ENCODE measurements at regions not wholly inside any gene's neighbourhood (a gene's known extent, or its start where the extent isn't known, plus 50 kb on each side); places are given as distances from the start of the nearest gene placed in this dataset.
"Not testable (repeated sequence)": the region's sequence is repeated elsewhere in the genome, so short reads cannot be mapped to it uniquely, and the experiment has no call there.

DNA sequence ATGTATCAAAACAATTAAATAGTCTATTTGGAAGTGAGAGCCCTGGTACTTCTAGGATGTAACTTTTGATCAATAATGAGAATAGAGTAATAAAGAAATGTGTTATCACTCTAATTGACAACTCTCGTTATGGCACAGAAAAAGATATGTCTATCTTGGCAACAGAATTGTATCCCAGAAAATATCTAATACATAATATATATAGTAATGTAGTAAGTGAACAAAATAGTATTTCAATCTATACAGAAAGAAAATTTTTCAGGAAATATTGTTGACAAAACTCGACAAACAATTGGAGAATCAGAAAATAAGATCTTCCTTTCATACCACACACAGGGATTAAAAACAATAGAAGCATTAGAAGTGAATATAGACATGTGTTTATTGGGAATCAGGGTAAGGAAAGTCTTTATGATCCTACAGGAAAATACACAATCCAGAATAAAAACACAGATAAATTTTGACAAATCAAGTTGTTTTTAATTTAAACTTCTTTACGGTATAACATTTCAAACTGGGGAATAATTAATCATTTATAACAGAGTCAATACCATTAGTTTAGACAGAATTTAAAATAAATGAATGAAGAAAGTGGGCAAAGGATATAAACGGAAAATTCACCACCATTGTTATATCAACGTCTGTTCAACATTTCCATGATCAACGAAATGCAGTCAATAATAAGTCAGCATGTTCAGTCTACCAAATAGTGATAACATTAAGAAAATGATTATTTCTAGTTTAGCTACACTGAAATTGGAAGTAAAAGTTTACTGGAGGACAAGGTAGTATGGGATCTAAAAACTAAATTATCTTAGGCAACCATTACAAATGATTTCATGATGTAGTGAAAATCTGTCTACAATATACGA, 1526.5 kb upstream of the TPTE start:
- TF ChIP-seq CTCF (IDR thresholded peaks at IDR 0.05; ENCODE audit: unreplicated experiment): no peak
- peaks cover 91% of the 10 kb centered on the region for H3K9me3 Mint-ChIP-seq (ENCODE audit: low read depth)
- peaks cover 34% of the 10 kb centered on the region for H3K36me3 Mint-ChIP-seq (ENCODE audit: insufficient read depth)
- no peak overlapping the region for H3K27ac Mint-ChIP-seq
- no peaks in the 10 kb centered on the region for H3K27me3 Mint-ChIP-seq
- H3K4me1 Mint-ChIP-seq (ENCODE audit: low read depth): no peaks in the 10 kb centered on the region
- H3K4me3 Mint-ChIP-seq (ENCODE audit: low read depth): no peak overlapping the region
- DNase-seq (ENCODE audit: low spot score, unreplicated experiment): no peak

GRCh38 chr21:8996487-8996968, 1524.9 kb upstream of the TPTE start:
- not testable (repeated sequence) for H3K27me3 Mint-ChIP-seq; H3K27ac Mint-ChIP-seq; H3K4me1 Mint-ChIP-seq (ENCODE audit: low read depth); H3K4me3 Mint-ChIP-seq (ENCODE audit: low read depth); DNase-seq (ENCODE audit: low spot score, unreplicated experiment)
- H3K9me3 Mint-ChIP-seq (ENCODE audit: low read depth): peaks cover 88% of the 10 kb centered on the region
- peaks cover 27% of the 10 kb centered on the region for H3K36me3 Mint-ChIP-seq (ENCODE audit: insufficient read depth)

DNA sequence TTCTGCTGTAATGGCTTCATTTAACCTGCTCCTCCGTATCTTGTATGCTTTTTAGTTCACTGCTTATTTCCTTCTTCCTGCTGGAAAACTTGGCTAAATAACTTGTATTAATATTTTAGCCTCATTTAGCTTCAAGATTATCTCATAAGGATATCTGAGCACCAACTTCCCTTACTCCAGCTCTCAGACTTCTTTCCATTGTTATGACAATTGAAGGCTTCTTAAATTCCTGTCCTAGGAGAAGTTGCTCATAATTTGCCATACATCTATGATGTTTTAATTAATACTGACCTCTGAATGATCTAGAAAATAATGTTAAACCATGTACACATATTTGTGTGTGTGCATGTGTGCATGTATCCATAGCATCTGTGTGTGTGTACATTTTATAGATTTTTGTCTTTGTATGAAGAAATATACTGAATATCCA, 1524.4 kb upstream of the TPTE start:
- H3K27ac Mint-ChIP-seq: no peak overlapping the region
- H3K27me3 Mint-ChIP-seq: no peaks in the 10 kb centered on the region
- peaks cover 86% of the 10 kb centered on the region for H3K9me3 Mint-ChIP-seq (ENCODE audit: low read depth)
- H3K36me3 Mint-ChIP-seq (ENCODE audit: insufficient read depth): peaks cover 22% of the 10 kb centered on the region
- TF ChIP-seq CTCF (IDR thresholded peaks at IDR 0.05; ENCODE audit: unreplicated experiment): no peak
- DNase-seq (ENCODE audit: low spot score, unreplicated experiment): no peak
- H3K4me3 Mint-ChIP-seq (ENCODE audit: low read depth): no peak overlapping the region
- H3K4me1 Mint-ChIP-seq (ENCODE audit: low read depth): no peaks in the 10 kb centered on the region

DNA sequence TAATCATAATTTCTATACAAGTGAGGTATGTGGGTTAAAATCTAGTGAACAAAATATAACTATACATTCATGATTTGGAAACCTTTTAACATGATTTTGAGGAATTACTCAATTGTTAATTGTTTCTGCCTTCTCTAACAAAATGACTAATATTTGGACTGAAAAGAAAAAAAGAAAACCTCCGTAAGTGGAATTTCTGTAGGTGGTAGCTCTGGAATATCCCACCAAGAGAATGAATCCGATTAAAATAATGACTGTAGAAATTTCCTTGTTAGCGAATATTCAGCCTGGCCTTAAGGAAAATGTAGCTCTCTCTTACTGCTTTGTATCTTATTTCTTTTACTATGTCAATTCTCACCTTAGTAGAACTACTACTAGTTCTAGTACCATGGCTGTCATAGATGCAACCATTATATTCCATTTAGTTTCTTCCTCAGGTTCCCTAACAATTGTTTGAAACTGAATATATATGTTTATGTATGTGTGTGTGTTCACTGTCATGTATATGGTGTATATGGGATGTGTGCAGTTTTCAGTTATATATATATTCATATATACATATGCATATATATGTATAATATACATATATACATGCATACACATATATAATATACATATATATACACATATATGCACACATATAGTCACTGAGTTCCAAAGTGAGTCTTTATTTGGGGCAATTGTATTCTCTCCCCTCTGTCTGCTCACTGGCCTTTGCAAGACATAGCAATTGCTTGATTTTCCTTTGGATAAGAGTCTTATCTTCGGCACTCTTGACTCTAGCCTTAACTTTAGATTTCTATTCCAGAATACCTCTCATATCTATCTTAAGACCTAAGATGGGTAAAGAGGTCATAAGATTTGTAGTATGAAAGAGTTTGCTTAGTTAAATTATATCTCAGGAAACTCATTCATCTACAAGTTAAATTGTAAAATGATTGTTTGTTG, 1523.7 kb upstream of the TPTE start:
- H3K36me3 Mint-ChIP-seq (ENCODE audit: insufficient read depth): peaks cover 18% of the 10 kb centered on the region
- peaks cover 84% of the 10 kb centered on the region for H3K9me3 Mint-ChIP-seq (ENCODE audit: low read depth)
- H3K4me1 Mint-ChIP-seq (ENCODE audit: low read depth); H3K27ac Mint-ChIP-seq; DNase-seq (ENCODE audit: low spot score, unreplicated experiment); H3K4me3 Mint-ChIP-seq (ENCODE audit: low read depth); H3K27me3 Mint-ChIP-seq: not testable (repeated sequence)

- not testable (repeated sequence) for DNase-seq (ENCODE audit: low spot score, unreplicated experiment); H3K4me3 Mint-ChIP-seq (ENCODE audit: low read depth); H3K27me3 Mint-ChIP-seq; H3K27ac Mint-ChIP-seq; H3K4me1 Mint-ChIP-seq (ENCODE audit: low read depth)
- H3K9me3 Mint-ChIP-seq (ENCODE audit: low read depth): peaks cover 81% of the 10 kb centered on the region
- H3K36me3 Mint-ChIP-seq (ENCODE audit: insufficient read depth): peaks cover 11% of the 10 kb centered on the region
Observed at GRCh38 chr21:8998480-8998879, 1522.9 kb upstream of the TPTE start.

DNA sequence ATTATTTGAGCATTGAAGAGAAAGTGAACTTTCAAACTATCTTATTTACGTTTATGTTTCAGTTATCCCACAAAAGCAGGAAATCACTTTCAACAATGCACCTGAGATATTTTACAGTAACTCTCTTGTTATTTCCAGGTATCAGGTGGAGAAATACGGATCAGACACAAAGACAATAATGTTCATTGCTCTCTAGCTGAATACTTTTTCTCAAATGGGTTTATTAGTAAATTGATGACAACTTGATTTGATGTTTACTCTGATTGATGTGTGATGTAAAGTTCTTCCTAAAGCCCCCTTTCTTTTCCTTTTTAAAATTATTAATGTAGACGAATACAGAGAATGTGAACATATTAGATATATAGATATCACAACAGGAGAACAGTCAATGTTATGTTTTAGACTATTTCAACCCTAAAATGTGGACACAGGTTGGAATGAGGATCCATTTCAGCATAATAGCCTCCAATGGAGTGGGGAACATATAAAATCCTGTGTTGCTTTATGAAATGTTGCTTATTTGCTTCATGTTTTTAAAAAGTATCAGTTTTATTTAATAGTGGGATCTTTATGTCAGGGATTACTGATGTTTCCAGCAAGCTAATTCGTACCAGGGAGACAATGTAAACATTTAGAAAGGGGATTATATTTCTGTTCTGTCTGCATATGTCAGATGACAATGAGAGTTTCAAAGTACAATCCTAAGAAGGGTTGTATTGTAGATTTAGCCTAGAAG, 1522.3 kb upstream of the TPTE start:
- Mint-ChIP-seq H3K4me3 (ENCODE audit: low read depth) (no peak overlapping the region), H3K27me3 (no peaks in the 10 kb centered on the region), H3K4me1 (ENCODE audit: low read depth) (no peaks in the 10 kb centered on the region), H3K36me3 (ENCODE audit: insufficient read depth) (peaks cover 8% of the 10 kb centered on the region), H3K27ac (no peak overlapping the region), H3K9me3 (ENCODE audit: low read depth) (peaks cover 81% of the 10 kb centered on the region)
- TF ChIP-seq CTCF (IDR thresholded peaks at IDR 0.05; ENCODE audit: unreplicated experiment): no peak
- DNase-seq (ENCODE audit: low spot score, unreplicated experiment): no peak

- H3K36me3 Mint-ChIP-seq (ENCODE audit: insufficient read depth); H3K4me3 Mint-ChIP-seq (ENCODE audit: low read depth); H3K27ac Mint-ChIP-seq; H3K27me3 Mint-ChIP-seq; H3K4me1 Mint-ChIP-seq (ENCODE audit: low read depth); DNase-seq (ENCODE audit: low spot score, unreplicated experiment): not testable (repeated sequence)
- peaks cover 80% of the 10 kb centered on the region for H3K9me3 Mint-ChIP-seq (ENCODE audit: low read depth)
Observed at GRCh38 chr21:9000132-9000531, 1521.3 kb upstream of the TPTE start.

GRCh38 chr21:9000671-9001070, 1520.7 kb upstream of the TPTE start:
- not testable (repeated sequence) for H3K27me3 Mint-ChIP-seq; H3K4me1 Mint-ChIP-seq (ENCODE audit: low read depth); H3K27ac Mint-ChIP-seq; DNase-seq (ENCODE audit: low spot score, unreplicated experiment); H3K36me3 Mint-ChIP-seq (ENCODE audit: insufficient read depth); H3K4me3 Mint-ChIP-seq (ENCODE audit: low read depth)
- H3K9me3 Mint-ChIP-seq (ENCODE audit: low read depth): peaks cover 80% of the 10 kb centered on the region
